ENCODE measurements at regions not wholly inside any gene's neighbourhood (a gene's known extent, or its start where the extent isn't known, plus 50 kb on each side); places are given as distances from the start of the nearest gene placed in this dataset.

- DNase-seq, result no peak
Measured at GRCh38 chr20:60598528-60598927, 640.3 kb downstream of the CDH26 start.

GRCh38 chr20:60599381-60599780, 641.2 kb downstream of the CDH26 start:
- DNase-seq, result no peak

GRCh38 chr20:60600036-60600435, 641.8 kb downstream of the CDH26 start:
- DNase-seq, result no peak

- DNase-seq, result no peak
Measured at GRCh38 chr20:60624066-60624465, 628.0 kb upstream of the CDH4 start.

GRCh38 chr20:60627751-60628565, 624.1 kb upstream of the CDH4 start:
- DNase-seq, result no peak

GRCh38 chr20:60628749-60629148, 623.3 kb upstream of the CDH4 start:
- DNase-seq, result no peak

DNA sequence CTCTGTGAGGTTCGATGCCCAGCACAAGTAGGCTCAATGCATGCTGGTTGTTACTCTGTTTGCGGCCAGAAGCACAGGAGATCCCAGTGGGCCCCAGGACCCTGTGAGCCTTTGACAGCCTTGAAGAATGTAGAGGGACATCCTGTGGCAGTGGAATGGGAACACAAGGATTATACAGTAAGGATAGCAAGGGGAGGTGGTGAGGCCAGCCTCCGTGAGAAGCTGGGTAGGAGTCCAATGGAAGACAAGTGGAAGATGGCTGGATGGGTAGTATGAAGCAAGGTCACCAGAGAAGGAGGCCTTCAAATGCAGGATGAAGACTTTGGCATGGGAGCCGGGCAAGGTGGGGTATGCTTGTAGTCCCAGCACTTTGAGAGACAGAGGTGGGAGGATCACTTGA, 622.9 kb upstream of the CDH4 start:
- no peak for DNase-seq

DNA sequence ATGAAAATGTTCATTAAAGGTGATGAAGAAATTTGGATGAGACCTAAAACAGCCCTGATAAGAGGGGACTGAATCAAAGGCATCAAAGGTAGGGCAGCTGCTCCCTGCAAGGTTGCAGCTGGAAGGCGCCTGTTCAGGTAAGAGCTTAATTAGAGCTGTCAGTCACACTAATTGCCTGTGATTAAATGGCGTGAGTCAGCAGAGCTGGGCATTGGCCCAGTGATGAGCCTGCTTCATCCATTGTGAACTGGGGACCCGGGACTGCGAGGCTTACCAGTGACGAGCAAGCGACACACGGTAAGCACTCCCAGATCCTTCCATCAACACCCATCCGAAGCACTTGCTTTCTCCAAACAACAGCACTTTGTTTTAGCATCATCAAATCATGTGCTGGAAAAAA, 621.5 kb upstream of the CDH4 start:
- no peak for DNase-seq

DNA sequence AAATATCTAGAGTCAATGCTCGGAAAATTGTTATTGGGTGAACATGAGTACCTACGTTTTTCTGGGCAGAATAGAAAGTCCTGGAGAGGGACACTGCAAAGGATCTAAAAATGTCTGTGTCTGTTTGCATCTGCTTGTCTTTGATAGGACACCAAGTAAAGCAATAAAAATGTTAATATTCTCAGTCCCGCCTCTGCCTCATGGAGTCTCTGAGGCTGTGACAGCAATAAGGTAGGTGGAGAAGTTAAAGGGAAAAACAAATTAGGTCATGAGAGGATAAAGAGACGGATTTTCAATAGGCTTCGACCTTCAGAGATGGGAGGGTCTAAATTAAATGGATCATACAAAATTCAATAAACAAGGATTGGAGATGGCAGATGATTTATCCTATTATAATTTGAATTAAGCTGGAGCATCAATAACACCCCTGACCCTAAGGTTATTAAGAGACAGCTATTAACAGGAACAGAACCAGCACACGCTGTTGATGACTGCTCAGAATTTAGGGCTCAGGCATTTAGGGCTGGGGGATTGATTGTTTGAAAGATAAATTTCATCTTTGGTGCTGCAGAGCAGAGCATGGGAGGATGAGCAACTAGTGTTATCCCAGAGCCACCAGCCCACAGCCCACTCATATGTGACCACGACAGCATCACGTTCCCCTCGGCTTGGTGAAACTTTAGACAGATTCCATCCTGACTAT, 620.3 kb upstream of the CDH4 start:
- no peak for DNase-seq

DNA sequence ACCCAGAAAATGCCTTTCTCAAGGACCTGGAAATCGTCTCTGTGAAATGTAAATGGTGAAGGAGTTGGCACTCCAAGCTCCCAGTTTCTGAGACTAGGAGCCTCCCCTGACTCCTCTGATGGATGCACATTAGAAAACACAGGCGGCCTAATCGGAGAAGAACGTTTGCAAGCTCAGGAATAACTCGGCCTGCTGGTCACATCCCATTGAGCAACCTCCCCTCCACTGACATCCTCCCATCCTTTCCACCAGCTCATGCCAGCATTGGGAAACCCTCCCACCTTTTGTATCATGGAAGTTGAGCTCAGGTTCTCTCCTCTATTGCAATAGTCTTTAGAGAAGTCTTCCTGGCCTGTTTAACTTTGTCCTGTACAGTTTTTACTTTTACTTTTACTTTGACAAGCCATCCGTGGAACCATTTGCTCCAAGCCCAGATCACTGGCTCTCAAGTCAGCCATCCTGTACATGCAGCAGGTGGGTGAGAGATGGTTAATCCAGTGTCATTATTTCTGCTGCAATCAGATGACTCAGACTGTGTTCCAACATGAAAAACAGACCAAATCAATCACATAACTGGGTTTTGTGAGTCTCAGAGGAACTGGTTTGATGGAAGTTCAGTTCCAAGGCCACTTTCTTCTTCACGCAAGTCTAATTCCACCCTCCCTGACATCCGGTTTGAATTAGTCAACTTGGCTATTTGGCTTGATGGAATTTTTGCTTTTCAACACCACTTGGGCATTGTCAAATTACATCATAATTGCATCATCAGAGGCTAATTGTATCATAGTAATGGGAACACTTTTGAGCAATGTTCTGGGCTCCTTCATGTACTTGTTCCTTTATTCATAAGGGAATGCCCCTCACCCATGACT, 619.4 kb upstream of the CDH4 start:
- no peak for DNase-seq

- DNase-seq, result no peak
Measured at GRCh38 chr20:60634491-60635172, 617.4 kb upstream of the CDH4 start.

GRCh38 chr20:60636417-60636816, 615.6 kb upstream of the CDH4 start:
- no peak for DNase-seq

GRCh38 chr20:60637801-60638200, 614.3 kb upstream of the CDH4 start:
- DNase-seq, result no peak

GRCh38 chr20:60638430-60639098, 613.5 kb upstream of the CDH4 start:
- no peak for DNase-seq

DNA sequence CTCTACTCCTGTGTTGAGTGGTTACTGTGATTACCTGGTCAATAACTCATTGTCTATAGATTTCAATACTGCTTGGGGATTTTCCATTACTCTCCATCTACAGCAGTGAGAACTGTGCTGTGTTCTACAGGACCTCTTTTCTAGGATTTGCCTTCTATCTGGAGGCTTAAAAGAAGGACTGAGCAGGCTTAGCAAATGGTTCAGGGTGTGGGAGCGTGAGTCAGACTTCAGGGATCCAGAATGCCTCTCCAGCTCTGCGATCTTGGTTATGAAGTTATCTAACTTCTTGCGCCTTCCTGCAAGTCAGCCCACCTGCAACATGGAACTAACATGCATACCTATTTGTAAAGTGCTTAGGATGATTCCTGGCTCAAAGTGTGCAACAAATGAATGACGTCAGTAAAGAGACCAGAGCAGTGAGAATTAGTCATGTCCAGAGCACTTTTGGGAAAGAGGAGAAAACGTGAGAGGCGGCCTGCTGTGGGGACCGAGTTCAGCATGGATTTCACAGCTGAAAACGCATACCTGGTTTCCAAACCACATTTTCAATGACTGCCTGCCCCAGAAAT, 610.1 kb upstream of the CDH4 start:
- DNase-seq, result no peak

DNA sequence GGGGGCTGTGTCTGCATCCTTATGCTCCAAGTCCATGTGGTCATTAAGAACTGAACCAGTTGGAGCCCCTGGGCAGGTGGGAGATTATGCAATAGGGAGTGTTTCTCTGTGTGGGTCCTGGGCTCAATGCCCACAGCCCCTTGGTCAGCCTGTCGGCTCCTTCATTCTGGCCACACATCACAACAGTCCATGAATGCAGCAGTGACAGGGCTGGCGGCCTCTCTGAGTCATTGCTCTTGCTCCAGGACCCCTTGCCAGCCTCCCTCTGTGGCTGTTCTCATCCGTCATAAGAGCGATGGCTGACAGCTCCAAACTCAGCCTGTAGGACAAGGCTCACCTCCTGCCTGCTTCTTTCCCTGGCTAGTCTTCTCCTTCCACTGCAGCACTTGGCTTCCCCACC, 609.5 kb upstream of the CDH4 start:
- DNase-seq, result no peak

GRCh38 chr20:60648556-60648955, 603.5 kb upstream of the CDH4 start:
- no peak for DNase-seq

DNA sequence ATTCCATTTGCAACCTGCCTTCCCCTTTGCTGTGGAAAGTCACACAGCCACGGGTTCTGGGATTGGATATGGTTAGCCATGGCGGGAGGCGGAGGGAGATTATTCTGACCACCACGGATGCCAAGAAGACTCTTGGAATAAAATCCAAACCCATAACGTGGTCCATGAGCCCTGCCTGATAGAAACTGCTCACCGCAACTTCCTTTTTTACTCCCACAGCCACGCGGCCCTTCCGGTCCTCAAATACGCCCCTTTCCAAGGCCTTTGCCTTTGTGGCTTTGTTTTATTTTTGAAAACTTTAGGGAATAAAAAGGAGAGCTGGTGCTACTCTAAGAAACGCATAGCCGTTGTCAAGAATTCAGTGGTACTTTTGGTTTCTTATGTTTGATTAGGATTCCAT, 602.5 kb upstream of the CDH4 start:
- DNase-seq, result no peak

GRCh38 chr20:60650087-60650486, 602.0 kb upstream of the CDH4 start:
- no peak for DNase-seq

DNA sequence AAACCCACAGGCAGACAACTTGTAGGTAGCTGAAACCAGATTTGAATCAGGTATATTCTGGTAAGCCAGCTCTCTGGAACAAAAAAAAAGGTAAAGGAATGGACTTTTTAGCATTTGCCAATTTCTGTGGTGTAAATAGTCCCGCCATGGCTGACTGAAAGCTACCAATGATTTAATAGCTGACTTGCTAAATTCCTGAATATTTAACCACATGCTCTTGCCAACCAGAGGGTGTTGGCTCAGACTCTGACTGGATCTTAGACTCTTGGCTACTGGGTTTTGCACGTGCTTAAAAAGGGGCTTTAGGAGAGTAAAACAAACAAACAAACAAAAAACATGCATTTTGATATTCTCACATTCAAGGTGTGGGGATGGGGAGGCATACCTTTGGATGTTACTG, 600.0 kb upstream of the CDH4 start:
- no peak for DNase-seq

DNA sequence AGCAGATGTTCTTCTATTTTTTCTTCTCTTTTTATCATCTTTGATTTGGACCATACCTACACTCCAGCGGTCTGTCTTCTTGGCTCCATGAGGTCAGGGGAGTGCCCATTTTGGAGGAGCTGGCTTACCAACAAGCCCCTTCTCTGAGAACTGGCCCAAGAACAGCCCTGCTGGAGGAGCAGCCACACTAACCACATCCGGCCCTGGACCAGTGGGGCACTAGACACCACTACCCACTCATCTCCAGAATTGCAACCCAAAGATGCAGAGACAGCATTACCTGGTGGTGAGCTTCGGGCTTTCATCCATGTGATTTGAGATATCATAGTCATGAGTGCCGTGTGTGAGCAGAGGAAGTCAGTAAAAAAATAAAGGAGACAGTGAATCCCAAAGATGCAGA, 599.4 kb upstream of the CDH4 start:
- no peak for DNase-seq

Measured in left hindlimb (tissue), 1 donor.